Lung (tissue), 11 donors: ENCODE measurements at regions not wholly inside any gene's neighbourhood (a gene's known extent, or its start where the extent isn't known, plus 50 kb on each side); places are given as distances from the start of the nearest gene placed in this dataset.

Source experiments
- ATAC-seq: fragments of 200-7000 bp; cut with Tn5 transposase; one replicate; pipeline ENCODE4 v1.9.1; 2020; ENCODE audit warnings: moderate number of reproducible peaks; ENCODE audit not compliant: insufficient read depth, low FRiP score
- DNase-seq, 3 donors: peaks; one replicate each; pipeline ENCODE4 v3.0.0-alpha.2; 2013 to 2017
- H3K27ac ChIP-seq, 2 donors: one replicate each; pipeline ENCODE4 v1.5.1; 2013; ENCODE audit warnings: mild to moderate bottlenecking in 2 of 2, moderate library complexity in 2 of 2, control low read depth in 1 of 2, inconsistent platforms in 1 of 2, low read depth in 1 of 2, low read length in 1 of 2
- H3K27me3 ChIP-seq, 3 donors: one replicate each; pipeline ENCODE4 v1.5.1; 2013; ENCODE audit warnings: low read length in 2 of 3; ENCODE audit not compliant: control insufficient read depth in 3 of 3, insufficient read depth in 3 of 3
- H3K36me3 ChIP-seq, 4 donors: one replicate each; pipeline ENCODE4 v1.5.1; 2013; ENCODE audit warnings: low read length in 4 of 4, mild to moderate bottlenecking in 1 of 4, moderate library complexity in 1 of 4; ENCODE audit not compliant: control insufficient read depth in 4 of 4, insufficient read depth in 4 of 4
- H3K4me1 ChIP-seq, 5 donors: one replicate each; pipeline ENCODE4 v1.5.1; 2013; ENCODE audit warnings: low read length in 5 of 5, mild to moderate bottlenecking in 2 of 5, moderate library complexity in 1 of 5; ENCODE audit not compliant: control insufficient read depth in 5 of 5, insufficient read depth in 5 of 5
- H3K4me3 ChIP-seq: one replicate; pipeline ENCODE4 v1.5.1; 2013; ENCODE audit warnings: mild to moderate bottlenecking, control low read depth, moderate library complexity
- H3K9ac ChIP-seq, 2 donors: one replicate each; pipeline ENCODE4 v1.5.1; 2013; ENCODE audit warnings: low read length in 2 of 2, control low read depth in 1 of 2; ENCODE audit not compliant: insufficient read depth in 1 of 2
- H3K9me3 ChIP-seq, 4 donors: one replicate each; pipeline ENCODE4 v1.5.1; 2013; ENCODE audit warnings: low read length in 3 of 4, mild to moderate bottlenecking in 1 of 4, moderate library complexity in 1 of 4; ENCODE audit not compliant: control insufficient read depth in 4 of 4, insufficient read depth in 3 of 4
- WGBS, 2 donors: extraction: QIAGEN DNeasy Blood & Tissue Kit; methylation state at CpG; one replicate each; pipeline ENCODE4 v1.1.7; 2013; 5-methylcytosine and 5-hydroxymethylcytosine counted together
- TF ChIP-seq, protein P1 (sequence below): IDR thresholded peaks from 2 replicates; pipeline ENCODE4 v1.5.1; 2012; ENCODE audit warnings: mild to moderate bottlenecking; ENCODE audit errors: control extremely low read depth, extremely low read depth
- donor health status: control.
- donor health status: control.
- donor health status: Bipolar disorder and iron deficiency.
- donor health status: healthy.
- donor health status: DM: yes; HTN: yes; CAD: no.

DNA sequence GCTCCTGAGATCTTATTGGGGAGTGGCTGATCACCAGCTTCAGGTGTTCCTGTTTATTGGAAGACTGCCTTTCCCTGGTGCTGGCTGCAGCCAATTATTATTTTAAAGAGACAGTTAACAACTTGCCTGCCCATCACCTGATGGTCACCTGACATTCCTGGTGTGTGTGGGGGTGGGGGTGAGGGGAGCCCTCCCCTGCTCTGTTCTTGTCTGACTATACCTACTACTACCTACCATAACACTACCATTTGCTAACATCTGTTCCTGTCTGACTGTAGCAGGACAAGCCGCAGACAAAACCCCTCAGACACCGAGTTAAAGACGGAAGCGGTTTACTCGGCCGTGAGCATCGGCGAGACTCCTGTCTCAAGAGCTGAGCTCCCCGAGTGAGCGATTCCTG lies 54.9 kb upstream of the NBPF3 start:
- Histone ChIP-seq H3K27me3 (peaks cover 0 to 6% (median 0%) of the 10 kb centered on the region in 3 donors), H3K4me1 (peaks cover 0 to 7% (median 0%) of the 10 kb centered on the region in 5 donors), H3K36me3 (no peaks in the 10 kb centered on the region), H3K9ac (no peak overlapping the region), H3K9me3 (peaks cover 0 to 4% (median 2%) of the 10 kb centered on the region in 4 donors), H3K27ac (no peak overlapping the region), H3K4me3 (no peak overlapping the region)
- TF ChIP-seq, protein P1, sequence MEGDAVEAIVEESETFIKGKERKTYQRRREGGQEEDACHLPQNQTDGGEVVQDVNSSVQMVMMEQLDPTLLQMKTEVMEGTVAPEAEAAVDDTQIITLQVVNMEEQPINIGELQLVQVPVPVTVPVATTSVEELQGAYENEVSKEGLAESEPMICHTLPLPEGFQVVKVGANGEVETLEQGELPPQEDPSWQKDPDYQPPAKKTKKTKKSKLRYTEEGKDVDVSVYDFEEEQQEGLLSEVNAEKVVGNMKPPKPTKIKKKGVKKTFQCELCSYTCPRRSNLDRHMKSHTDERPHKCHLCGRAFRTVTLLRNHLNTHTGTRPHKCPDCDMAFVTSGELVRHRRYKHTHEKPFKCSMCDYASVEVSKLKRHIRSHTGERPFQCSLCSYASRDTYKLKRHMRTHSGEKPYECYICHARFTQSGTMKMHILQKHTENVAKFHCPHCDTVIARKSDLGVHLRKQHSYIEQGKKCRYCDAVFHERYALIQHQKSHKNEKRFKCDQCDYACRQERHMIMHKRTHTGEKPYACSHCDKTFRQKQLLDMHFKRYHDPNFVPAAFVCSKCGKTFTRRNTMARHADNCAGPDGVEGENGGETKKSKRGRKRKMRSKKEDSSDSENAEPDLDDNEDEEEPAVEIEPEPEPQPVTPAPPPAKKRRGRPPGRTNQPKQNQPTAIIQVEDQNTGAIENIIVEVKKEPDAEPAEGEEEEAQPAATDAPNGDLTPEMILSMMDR: no peak
- ATAC-seq: no peak
- 63 to 65% methylated on average over 10 of the region's 10 CpGs for WGBS, 2 donors
- no peak for DNase-seq

DNA sequence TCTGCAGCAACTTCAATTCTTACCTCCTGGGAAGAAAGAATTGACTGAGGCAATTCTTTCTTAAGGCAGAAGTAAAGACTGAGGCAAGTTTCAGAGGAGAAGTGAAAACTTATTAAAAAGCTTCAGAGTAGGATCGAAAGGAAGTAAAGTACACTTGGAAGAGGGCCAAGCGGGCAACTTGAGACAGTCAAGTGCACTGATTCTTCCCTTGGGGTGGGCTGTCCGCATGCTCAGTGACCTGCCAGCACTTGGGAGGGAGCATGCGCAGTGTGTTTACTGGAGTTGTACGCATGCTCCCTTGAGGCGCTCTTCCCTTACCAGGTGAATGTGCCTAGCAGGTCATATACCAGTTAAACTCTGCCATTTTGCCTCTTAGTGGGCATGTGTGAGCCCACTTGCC lies 55.3 kb upstream of the NBPF3 start:
- peak; percentile 19 for ATAC-seq
- DNase-seq: peak; percentile 53 to 82 (median 76)
- Histone ChIP-seq H3K9me3 (peaks cover 0 to 4% (median 2%) of the 10 kb centered on the region in 4 donors), H3K27me3 (peaks cover 0 to 6% (median 0%) of the 10 kb centered on the region in 3 donors), H3K27ac (no peak overlapping the region), H3K4me1 (peaks cover 0 to 7% (median 0%) of the 10 kb centered on the region in 5 donors), H3K36me3 (no peaks in the 10 kb centered on the region), H3K4me3 (no peak overlapping the region), H3K9ac (no peak overlapping the region)
- TF ChIP-seq, protein P1: no peak
- 42 to 66% methylated on average over 6 of the region's 6 CpGs for WGBS, 2 donors

DNA sequence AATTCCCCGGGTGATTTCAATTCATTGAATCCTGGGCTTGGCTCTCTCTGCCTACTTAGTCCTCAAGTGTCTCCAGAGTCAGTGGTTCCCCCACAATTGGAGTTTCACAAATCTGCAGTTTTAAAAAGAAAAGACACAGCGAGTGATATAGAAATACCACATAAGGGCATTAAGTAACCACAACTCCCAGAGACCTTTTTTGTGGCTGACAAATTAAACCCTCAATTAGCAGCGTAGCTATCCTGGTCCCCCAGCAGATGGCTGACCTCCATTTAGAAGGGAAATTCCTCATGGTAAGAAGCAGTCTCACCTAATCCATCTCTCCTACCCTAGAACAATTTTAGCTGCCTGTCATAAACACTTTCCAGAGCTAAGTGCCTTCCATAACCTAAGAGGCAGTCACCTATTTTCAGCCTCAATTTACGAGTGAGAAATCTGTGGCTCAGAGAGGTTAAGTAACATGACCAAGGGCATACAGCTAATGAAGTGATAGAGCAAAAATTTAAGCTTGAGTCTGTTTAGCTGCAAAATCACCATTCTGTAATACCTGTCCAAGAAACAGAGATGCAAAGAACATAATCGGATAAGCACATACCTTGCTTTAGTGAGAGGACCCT lies 56.0 kb upstream of the NBPF3 start:
- ATAC-seq: no peak
- Histone ChIP-seq H3K9me3 (peaks cover 0 to 4% (median 2%) of the 10 kb centered on the region in 4 donors), H3K9ac (no peak overlapping the region), H3K36me3 (no peaks in the 10 kb centered on the region), H3K27ac (no peak overlapping the region), H3K27me3 (peaks cover 0 to 6% (median 0%) of the 10 kb centered on the region in 3 donors), H3K4me3 (no peak overlapping the region), H3K4me1 (peaks cover 0 to 7% (median 0%) of the 10 kb centered on the region in 5 donors)
- TF ChIP-seq, protein P1: no peak
- WGBS, 2 donors: 44 to 54% methylated on average over 5 of the region's 5 CpGs
- DNase-seq: no peak
